K562 (cell line): ENCODE measurements at regions not wholly inside any gene's neighbourhood (a gene's known extent, or its start where the extent isn't known, plus 50 kb on each side); places are given as distances from the start of the nearest gene placed in this dataset.

ENCODE experiments used
- BHLHE40 ChIP-seq: IDR thresholded peaks from 2 replicates; pipeline ENCODE4 v1.6.1; 2011; ENCODE audit warnings: low read length, improper control_type of control experiment
- DPF2 ChIP-seq: fragments of 450-650 bp; IDR thresholded peaks from 2 replicates; pipeline ENCODE4 v1.6.1; 2016
- FOXJ2 ChIP-seq: fragments of 200-800 bp; sonication (Bioruptor generic); IDR thresholded peaks from 2 replicates; pipeline ENCODE4 v1.6.1; 2016; ENCODE audit warnings: missing genetic modification characterization, missing compliant biosample characterization
- FOXM1 ChIP-seq, 2 experiments: fragments of 450-650 bp in 1 of 2; sonication (generic) in 1 of 2; formaldehyde crosslinking in 1 of 2; IDR thresholded peaks; 2 replicates each; pipeline versions ENCODE4 v1.6.1 to v1.9.0; 2017 to 2022; ENCODE audit warnings: low read depth in 2 of 2, mild to moderate bottlenecking in 2 of 2, missing genetic modification reagents in 1 of 2, moderate library complexity in 1 of 2
- HNRNPK ChIP-seq: fragments of 200-400 bp; formaldehyde crosslinking; IDR thresholded peaks from one replicate; pipeline ENCODE4 v1.6.1; 2018; ENCODE audit warnings: mild to moderate bottlenecking, low read depth, low read length; ENCODE audit not compliant: poor library complexity, severe bottlenecking
- MAZ ChIP-seq, 2 experiments: fragments of 450-650 bp in 1 of 2; sonication (generic) in 1 of 2; formaldehyde crosslinking; IDR thresholded peaks in 1 of 2; conservative IDR thresholded peaks in 1 of 2; 2 replicates each; pipeline versions ENCODE4 v1.4.0 to v1.5.0; 2020; ENCODE audit warnings: mild to moderate bottlenecking in 1 of 2, missing genetic modification reagents in 1 of 2
- RAD21 ChIP-seq, 2 experiments: fragments of 250-450 bp in 1 of 2; fragments of 450-650 bp in 1 of 2; sonication (Bioruptor Pico) in 1 of 2; formaldehyde crosslinking in 1 of 2; IDR thresholded peaks in 1 of 2; conservative IDR thresholded peaks in 1 of 2; 2 replicates each; pipeline versions ENCODE4 v1.4.0 to v1.8.0; 2020 to 2022; ENCODE audit warnings: mild to moderate bottlenecking in 2 of 2, moderate library complexity in 1 of 2
- RBM22 ChIP-seq: fragments of 200-400 bp; formaldehyde crosslinking; IDR thresholded peaks from 2 replicates; pipeline ENCODE4 v1.6.1; 2018; ENCODE audit warnings: low read length, low read depth; ENCODE audit not compliant: poor library complexity, severe bottlenecking
- RFX5 ChIP-seq: IDR thresholded peaks from 2 replicates; pipeline ENCODE4 v1.6.1; 2011; ENCODE audit warnings: low read depth, mild to moderate bottlenecking, improper control_type of control experiment, low read length
- ZC3H4 ChIP-seq: sonication (generic); formaldehyde crosslinking; IDR thresholded peaks from 2 replicates; pipeline ENCODE4 v1.9.0; 2021; ENCODE audit warnings: missing genetic modification reagents, borderline replicate concordance
- TF ChIP-seq, protein P1 (sequence below): fragments of 200-600 bp; sonication (generic); IDR thresholded peaks from one replicate; pipeline ENCODE4 v1.6.1; 2012; ENCODE audit warnings: mild to moderate bottlenecking, low read depth, low read length, inconsistent platforms
- TF ChIP-seq, protein P2 (sequence below): IDR thresholded peaks from 2 replicates; pipeline ENCODE4 v1.6.1; 2012; ENCODE audit warnings: low read depth, low read length, improper control_type of control experiment, borderline replicate concordance
- TF ChIP-seq, protein P3 (sequence below): sonication (generic); formaldehyde crosslinking; IDR thresholded peaks from 2 replicates; pipeline ENCODE4 v1.5.0; 2020; ENCODE audit warnings: missing genetic modification reagents
- TF ChIP-seq, protein P4 (sequence below): sonication (generic); formaldehyde crosslinking; IDR thresholded peaks from 2 replicates; pipeline ENCODE4 v1.8.1; 2023; ENCODE audit warnings: mild to moderate bottlenecking, missing genetic modification reagents

DNA sequence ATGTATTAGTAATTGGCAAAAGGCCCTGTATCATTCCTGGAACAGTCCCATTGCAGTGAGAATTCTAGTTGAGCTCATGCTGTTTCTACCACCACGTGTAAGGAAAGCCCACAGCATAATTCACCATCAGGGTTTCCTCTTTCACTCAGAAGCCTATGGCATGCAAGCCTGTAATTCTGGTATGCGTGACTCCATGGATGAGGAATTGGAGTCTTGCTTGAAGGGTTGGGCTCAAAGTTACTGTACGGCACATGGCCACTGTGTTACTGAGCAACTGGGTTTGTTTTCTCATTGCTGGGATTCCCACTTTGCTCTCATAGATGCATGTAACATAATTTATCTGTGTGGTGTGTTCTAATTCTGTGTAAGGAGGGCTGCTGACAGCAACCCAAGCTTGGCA, 132.3 kb upstream of the NR3C2 start:
- TF ChIP-seq RBM22 (no peak), FOXJ2 (tag) (no peak), BHLHE40 (no peak), RFX5 (no peak), ZC3H4 (no peak), MAZ (CRISPR knock-in tag; conservative IDR thresholded peaks at IDR 0.05 in 1 of 2, IDR thresholded peaks at IDR 0.05 in 1 of 2) (no peak), RAD21 (CRISPR knock-in tag; conservative IDR thresholded peaks at IDR 0.05 in 1 of 2, IDR thresholded peaks at IDR 0.05 in 1 of 2) (no peak), DPF2 (no peak), HNRNPK (no peak), FOXM1 (IDR thresholded peaks at IDR 0.05; ENCODE audit: low read depth) (no peak), FOXM1 (CRISPR knock-in tag; IDR thresholded peaks at IDR 0.05; ENCODE audit: low read depth) (no peak)
- TF ChIP-seq, protein P1, sequence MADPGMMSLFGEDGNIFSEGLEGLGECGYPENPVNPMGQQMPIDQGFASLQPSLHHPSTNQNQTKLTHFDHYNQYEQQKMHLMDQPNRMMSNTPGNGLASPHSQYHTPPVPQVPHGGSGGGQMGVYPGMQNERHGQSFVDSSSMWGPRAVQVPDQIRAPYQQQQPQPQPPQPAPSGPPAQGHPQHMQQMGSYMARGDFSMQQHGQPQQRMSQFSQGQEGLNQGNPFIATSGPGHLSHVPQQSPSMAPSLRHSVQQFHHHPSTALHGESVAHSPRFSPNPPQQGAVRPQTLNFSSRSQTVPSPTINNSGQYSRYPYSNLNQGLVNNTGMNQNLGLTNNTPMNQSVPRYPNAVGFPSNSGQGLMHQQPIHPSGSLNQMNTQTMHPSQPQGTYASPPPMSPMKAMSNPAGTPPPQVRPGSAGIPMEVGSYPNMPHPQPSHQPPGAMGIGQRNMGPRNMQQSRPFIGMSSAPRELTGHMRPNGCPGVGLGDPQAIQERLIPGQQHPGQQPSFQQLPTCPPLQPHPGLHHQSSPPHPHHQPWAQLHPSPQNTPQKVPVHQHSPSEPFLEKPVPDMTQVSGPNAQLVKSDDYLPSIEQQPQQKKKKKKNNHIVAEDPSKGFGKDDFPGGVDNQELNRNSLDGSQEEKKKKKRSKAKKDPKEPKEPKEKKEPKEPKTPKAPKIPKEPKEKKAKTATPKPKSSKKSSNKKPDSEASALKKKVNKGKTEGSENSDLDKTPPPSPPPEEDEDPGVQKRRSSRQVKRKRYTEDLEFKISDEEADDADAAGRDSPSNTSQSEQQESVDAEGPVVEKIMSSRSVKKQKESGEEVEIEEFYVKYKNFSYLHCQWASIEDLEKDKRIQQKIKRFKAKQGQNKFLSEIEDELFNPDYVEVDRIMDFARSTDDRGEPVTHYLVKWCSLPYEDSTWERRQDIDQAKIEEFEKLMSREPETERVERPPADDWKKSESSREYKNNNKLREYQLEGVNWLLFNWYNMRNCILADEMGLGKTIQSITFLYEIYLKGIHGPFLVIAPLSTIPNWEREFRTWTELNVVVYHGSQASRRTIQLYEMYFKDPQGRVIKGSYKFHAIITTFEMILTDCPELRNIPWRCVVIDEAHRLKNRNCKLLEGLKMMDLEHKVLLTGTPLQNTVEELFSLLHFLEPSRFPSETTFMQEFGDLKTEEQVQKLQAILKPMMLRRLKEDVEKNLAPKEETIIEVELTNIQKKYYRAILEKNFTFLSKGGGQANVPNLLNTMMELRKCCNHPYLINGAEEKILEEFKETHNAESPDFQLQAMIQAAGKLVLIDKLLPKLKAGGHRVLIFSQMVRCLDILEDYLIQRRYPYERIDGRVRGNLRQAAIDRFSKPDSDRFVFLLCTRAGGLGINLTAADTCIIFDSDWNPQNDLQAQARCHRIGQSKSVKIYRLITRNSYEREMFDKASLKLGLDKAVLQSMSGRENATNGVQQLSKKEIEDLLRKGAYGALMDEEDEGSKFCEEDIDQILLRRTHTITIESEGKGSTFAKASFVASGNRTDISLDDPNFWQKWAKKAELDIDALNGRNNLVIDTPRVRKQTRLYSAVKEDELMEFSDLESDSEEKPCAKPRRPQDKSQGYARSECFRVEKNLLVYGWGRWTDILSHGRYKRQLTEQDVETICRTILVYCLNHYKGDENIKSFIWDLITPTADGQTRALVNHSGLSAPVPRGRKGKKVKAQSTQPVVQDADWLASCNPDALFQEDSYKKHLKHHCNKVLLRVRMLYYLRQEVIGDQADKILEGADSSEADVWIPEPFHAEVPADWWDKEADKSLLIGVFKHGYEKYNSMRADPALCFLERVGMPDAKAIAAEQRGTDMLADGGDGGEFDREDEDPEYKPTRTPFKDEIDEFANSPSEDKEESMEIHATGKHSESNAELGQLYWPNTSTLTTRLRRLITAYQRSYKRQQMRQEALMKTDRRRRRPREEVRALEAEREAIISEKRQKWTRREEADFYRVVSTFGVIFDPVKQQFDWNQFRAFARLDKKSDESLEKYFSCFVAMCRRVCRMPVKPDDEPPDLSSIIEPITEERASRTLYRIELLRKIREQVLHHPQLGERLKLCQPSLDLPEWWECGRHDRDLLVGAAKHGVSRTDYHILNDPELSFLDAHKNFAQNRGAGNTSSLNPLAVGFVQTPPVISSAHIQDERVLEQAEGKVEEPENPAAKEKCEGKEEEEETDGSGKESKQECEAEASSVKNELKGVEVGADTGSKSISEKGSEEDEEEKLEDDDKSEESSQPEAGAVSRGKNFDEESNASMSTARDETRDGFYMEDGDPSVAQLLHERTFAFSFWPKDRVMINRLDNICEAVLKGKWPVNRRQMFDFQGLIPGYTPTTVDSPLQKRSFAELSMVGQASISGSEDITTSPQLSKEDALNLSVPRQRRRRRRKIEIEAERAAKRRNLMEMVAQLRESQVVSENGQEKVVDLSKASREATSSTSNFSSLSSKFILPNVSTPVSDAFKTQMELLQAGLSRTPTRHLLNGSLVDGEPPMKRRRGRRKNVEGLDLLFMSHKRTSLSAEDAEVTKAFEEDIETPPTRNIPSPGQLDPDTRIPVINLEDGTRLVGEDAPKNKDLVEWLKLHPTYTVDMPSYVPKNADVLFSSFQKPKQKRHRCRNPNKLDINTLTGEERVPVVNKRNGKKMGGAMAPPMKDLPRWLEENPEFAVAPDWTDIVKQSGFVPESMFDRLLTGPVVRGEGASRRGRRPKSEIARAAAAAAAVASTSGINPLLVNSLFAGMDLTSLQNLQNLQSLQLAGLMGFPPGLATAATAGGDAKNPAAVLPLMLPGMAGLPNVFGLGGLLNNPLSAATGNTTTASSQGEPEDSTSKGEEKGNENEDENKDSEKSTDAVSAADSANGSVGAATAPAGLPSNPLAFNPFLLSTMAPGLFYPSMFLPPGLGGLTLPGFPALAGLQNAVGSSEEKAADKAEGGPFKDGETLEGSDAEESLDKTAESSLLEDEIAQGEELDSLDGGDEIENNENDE: no peak
- TF ChIP-seq, protein P2, sequence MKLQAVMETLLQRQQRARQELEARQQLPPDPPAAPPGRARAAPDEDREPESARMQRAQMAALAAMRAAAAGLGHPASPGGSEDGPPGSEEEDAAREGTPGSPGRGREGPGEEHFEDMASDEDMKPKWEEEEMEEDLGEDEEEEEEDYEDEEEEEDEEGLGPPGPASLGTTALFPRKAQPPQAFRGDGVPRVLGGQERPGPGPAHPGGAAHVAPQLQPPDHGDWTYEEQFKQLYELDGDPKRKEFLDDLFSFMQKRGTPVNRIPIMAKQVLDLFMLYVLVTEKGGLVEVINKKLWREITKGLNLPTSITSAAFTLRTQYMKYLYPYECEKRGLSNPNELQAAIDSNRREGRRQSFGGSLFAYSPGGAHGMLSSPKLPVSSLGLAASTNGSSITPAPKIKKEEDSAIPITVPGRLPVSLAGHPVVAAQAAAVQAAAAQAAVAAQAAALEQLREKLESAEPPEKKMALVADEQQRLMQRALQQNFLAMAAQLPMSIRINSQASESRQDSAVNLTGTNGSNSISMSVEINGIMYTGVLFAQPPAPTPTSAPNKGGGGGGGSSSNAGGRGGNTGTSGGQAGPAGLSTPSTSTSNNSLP: no peak
- TF ChIP-seq, protein P3, sequence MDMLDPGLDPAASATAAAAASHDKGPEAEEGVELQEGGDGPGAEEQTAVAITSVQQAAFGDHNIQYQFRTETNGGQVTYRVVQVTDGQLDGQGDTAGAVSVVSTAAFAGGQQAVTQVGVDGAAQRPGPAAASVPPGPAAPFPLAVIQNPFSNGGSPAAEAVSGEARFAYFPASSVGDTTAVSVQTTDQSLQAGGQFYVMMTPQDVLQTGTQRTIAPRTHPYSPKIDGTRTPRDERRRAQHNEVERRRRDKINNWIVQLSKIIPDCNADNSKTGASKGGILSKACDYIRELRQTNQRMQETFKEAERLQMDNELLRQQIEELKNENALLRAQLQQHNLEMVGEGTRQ (CRISPR knock-in tag): no peak
- TF ChIP-seq, protein P4, sequence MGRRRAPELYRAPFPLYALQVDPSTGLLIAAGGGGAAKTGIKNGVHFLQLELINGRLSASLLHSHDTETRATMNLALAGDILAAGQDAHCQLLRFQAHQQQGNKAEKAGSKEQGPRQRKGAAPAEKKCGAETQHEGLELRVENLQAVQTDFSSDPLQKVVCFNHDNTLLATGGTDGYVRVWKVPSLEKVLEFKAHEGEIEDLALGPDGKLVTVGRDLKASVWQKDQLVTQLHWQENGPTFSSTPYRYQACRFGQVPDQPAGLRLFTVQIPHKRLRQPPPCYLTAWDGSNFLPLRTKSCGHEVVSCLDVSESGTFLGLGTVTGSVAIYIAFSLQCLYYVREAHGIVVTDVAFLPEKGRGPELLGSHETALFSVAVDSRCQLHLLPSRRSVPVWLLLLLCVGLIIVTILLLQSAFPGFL: no peak
